OCI-LY3 (cell line): ENCODE measurements at regions not wholly inside any gene's neighbourhood (a gene's known extent, or its start where the extent isn't known, plus 50 kb on each side); places are given as distances from the start of the nearest gene placed in this dataset.

Source experiments
- H2AFZ ChIP-seq: fragments of 200-600, 300-600 bp; shearing (Covaris generic); 2 replicates; pipeline ENCODE4 v1.6.0; 2014; ENCODE audit warnings: antibody characterized with exemption, low read depth, low read length
- H3K27ac ChIP-seq: fragments of 200-600, 300-600 bp; sonication (generic); 2 replicates; pipeline ENCODE4 v1.5.1; 2014; ENCODE audit warnings: mild to moderate bottlenecking, low read length, moderate library complexity, mixed read lengths
- H3K27me3 ChIP-seq: fragments of 200-600, 300-600 bp; sonication (generic); 2 replicates; pipeline ENCODE4 v1.6.1; 2014; ENCODE audit warnings: low read depth, low read length, mixed read lengths
- H3K36me3 ChIP-seq: fragments of 200-600, 300-600 bp; sonication (generic); replicated peaks from 2 replicates; pipeline ENCODE3; 2014; ENCODE audit warnings: low read depth, low read length, mixed read lengths
- H3K4me1 ChIP-seq: fragments of 300-600, 200-600 bp; sonication (generic); 2 replicates; pipeline ENCODE4 v1.6.1; 2014; ENCODE audit warnings: low read length, mixed read lengths
- H3K4me2 ChIP-seq: fragments of 200-600, 300-600 bp; sonication (generic); 2 replicates; pipeline ENCODE4 v1.6.1; 2014; ENCODE audit warnings: low read length, mixed read lengths
- H3K4me3 ChIP-seq: fragments of 300-600, 200-600 bp; sonication (generic); 2 replicates; pipeline ENCODE4 v1.5.1; 2014; ENCODE audit warnings: antibody characterized with exemption, mild to moderate bottlenecking, low read length, moderate library complexity
- H3K79me2 ChIP-seq: fragments of 300-600, 200-600 bp; shearing (Covaris generic); 2 replicates; pipeline ENCODE4 v1.6.1; 2014; ENCODE audit warnings: mild to moderate bottlenecking, low read length, mixed read lengths
- H3K9ac ChIP-seq: fragments of 300-600, 200-600 bp; shearing (Covaris generic); 2 replicates; pipeline ENCODE4 v1.6.0; 2014; ENCODE audit warnings: mild to moderate bottlenecking, low read length, moderate library complexity
- H3K9me3 ChIP-seq: fragments of 200-600, 300-600 bp; shearing (Covaris generic); 2 replicates; pipeline ENCODE4 v1.6.1; 2014; ENCODE audit warnings: low read length, mixed read lengths; ENCODE audit not compliant: insufficient read depth
- H4K20me1 ChIP-seq: fragments of 200-600, 300-600 bp; sonication (generic); 2 replicates; pipeline ENCODE4 v1.6.1; 2016; ENCODE audit warnings: low read length, mixed read lengths; ENCODE audit not compliant: insufficient read depth
- EZH2phosphoT487 ChIP-seq: fragments of 200-600 bp; shearing (Covaris generic); IDR thresholded peaks from 2 replicates; pipeline ENCODE4 v1.6.1; 2018; ENCODE audit warnings: antibody characterized with exemption, mixed run types, low read depth
- TF ChIP-seq, protein P1 (sequence below): fragments of 200-600, 300-600 bp; sonication (generic); IDR thresholded peaks from 2 replicates; pipeline ENCODE4 v1.5.1; 2014; ENCODE audit warnings: antibody characterized with exemption, low read length, low read depth

DNA sequence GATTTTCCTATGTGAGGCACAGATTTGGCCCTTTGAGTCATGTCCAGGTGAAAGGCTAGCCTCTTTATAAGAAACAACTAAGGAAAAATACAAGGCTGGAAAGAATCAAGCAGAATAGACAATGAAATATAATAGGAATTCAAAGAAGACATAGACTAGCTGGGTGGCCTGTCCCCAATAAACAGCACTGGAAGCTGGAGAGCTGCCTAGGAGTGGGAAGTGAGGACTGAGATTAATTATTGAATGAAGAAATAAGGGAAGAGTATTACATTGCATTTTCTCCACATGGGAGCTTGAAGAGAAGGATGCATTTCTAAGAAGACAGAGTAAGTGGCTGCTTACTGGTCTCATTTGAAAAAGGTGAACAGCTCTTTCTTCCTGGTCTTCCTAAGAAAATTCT lies 100.0 kb downstream of the CCDC34 start:
- H3K79me2 ChIP-seq: no peaks in the 10 kb centered on the region
- no peak for TF ChIP-seq EZH2phosphoT487
- TF ChIP-seq, protein P1, sequence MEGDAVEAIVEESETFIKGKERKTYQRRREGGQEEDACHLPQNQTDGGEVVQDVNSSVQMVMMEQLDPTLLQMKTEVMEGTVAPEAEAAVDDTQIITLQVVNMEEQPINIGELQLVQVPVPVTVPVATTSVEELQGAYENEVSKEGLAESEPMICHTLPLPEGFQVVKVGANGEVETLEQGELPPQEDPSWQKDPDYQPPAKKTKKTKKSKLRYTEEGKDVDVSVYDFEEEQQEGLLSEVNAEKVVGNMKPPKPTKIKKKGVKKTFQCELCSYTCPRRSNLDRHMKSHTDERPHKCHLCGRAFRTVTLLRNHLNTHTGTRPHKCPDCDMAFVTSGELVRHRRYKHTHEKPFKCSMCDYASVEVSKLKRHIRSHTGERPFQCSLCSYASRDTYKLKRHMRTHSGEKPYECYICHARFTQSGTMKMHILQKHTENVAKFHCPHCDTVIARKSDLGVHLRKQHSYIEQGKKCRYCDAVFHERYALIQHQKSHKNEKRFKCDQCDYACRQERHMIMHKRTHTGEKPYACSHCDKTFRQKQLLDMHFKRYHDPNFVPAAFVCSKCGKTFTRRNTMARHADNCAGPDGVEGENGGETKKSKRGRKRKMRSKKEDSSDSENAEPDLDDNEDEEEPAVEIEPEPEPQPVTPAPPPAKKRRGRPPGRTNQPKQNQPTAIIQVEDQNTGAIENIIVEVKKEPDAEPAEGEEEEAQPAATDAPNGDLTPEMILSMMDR: no peak
- H3K36me3 ChIP-seq: no peaks in the 10 kb centered on the region
- H3K4me1 ChIP-seq: no peaks in the 10 kb centered on the region
- H4K20me1 ChIP-seq: no peaks in the 10 kb centered on the region
- H3K27ac ChIP-seq: no peak overlapping the region
- no peak overlapping the region for H3K9ac ChIP-seq
- no peak overlapping the region for H2AFZ ChIP-seq
- no peaks in the 10 kb centered on the region; the same call in 1 of the 2 replicates for H3K9me3 ChIP-seq
- no peaks in the 10 kb centered on the region for H3K27me3 ChIP-seq
- H3K4me2 ChIP-seq: no peak overlapping the region
- H3K4me3 ChIP-seq: no peak overlapping the region

DNA sequence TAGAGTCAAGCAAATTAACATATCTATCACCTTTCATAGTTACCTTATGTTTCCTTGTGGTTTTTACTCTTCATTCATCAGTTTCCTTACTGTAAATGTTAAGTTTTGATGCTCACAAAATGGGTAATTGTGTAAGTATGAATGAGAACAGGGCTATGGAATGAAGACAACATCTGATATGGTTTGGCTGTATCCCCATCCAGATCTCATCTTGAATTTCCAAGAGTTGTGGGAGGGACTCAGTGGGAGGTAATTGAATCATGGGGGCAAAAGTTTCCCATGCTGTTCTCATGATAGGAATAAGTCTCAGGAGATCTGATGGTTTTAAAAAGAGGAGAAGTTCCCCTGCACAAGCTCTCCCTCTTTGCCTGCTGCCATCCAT lies 107.6 kb downstream of the CCDC34 start:
- no peak overlapping the region for H3K4me2 ChIP-seq
- H3K9me3 ChIP-seq: peaks cover 3% of the 10 kb centered on the region; the same call in 1 of the 2 replicates
- no peaks in the 10 kb centered on the region for H3K27me3 ChIP-seq
- no peak overlapping the region for H2AFZ ChIP-seq
- H3K79me2 ChIP-seq: no peaks in the 10 kb centered on the region
- H3K4me1 ChIP-seq: no peaks in the 10 kb centered on the region
- H4K20me1 ChIP-seq: no peaks in the 10 kb centered on the region
- no peak overlapping the region for H3K9ac ChIP-seq
- H3K27ac ChIP-seq: no peak overlapping the region
- H3K36me3 ChIP-seq: no peaks in the 10 kb centered on the region
- TF ChIP-seq, protein P1: no peak
- no peak for TF ChIP-seq EZH2phosphoT487
- H3K4me3 ChIP-seq: no peak overlapping the region

DNA sequence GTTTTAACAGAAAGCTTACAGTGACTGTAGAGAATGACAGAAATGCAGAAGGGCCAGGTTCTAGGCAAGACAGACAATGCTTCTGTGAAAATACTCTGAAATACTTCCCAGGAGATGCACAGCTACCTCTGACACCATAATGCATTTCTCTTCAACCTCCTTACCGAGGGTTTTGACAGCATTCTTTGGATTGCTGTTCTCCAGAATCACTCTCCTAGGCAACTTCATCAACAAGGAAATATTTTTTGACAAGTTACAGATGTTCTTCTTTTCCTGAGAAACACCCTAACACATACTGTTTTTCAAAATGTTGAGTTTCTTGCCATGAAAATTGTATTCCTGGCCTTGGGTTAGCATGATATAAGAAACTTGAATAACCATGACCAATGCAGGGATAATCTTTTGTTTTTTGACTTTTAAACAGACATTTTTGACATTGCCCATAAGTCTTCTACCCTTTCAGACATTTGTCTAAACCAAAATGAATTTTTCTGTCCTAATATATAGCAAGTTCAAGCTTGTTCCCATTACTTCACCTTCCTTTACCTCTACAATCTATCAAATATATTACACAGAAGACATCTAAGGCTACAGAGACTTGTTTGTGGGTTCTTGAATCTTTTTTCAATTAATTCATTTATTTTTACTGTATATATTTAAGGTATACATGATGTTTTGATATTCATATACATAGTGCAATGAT lies 108.1 kb downstream of the CCDC34 start:
- no peaks in the 10 kb centered on the region for H3K4me1 ChIP-seq
- TF ChIP-seq EZH2phosphoT487: no peak
- TF ChIP-seq, protein P1: no peak
- H3K36me3 ChIP-seq: no peaks in the 10 kb centered on the region
- H3K9me3 ChIP-seq: peaks cover 3% of the 10 kb centered on the region; the same call in 1 of the 2 replicates
- H3K4me3 ChIP-seq: no peak overlapping the region
- H2AFZ ChIP-seq: no peak overlapping the region
- no peak overlapping the region for H3K27ac ChIP-seq
- no peak overlapping the region for H3K9ac ChIP-seq
- no peaks in the 10 kb centered on the region for H3K79me2 ChIP-seq
- H4K20me1 ChIP-seq: no peaks in the 10 kb centered on the region
- H3K4me2 ChIP-seq: no peak overlapping the region
- H3K27me3 ChIP-seq: no peaks in the 10 kb centered on the region

DNA sequence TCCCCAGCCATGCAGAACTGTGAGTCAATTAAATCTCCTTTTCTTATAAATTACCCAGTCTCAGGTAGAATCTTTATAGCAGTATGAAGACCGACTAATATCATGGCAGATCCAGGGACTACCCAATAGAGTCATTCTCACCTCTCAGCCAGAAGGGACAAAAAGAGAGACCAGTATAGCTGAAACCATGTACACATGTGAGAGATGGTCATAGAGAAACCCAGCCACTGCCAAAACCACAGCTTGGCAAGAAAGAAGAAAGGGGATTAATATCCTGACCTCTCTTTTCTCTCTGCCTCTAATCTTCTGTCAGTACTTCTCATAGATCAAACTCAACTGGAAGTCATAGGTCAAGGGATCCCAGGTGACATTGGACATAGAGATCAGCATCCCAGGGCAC lies 109.8 kb downstream of the CCDC34 start:
- peaks cover 3% of the 10 kb centered on the region; the same call in 1 of the 2 replicates for H3K9me3 ChIP-seq
- H4K20me1 ChIP-seq: no peaks in the 10 kb centered on the region
- H3K79me2 ChIP-seq: no peaks in the 10 kb centered on the region
- no peaks in the 10 kb centered on the region for H3K36me3 ChIP-seq
- H3K4me3 ChIP-seq: no peak overlapping the region
- TF ChIP-seq EZH2phosphoT487: no peak
- TF ChIP-seq, protein P1: no peak
- no peaks in the 10 kb centered on the region for H3K4me1 ChIP-seq
- H3K9ac ChIP-seq: no peak overlapping the region
- no peaks in the 10 kb centered on the region for H3K27me3 ChIP-seq
- no peak overlapping the region for H3K4me2 ChIP-seq
- no peak overlapping the region for H3K27ac ChIP-seq
- H2AFZ ChIP-seq: no peak overlapping the region
